COLO829 (cell line): ENCODE measurements at regions not wholly inside any gene's neighbourhood (a gene's known extent, or its start where the extent isn't known, plus 50 kb on each side); places are given as distances from the start of the nearest gene placed in this dataset.
"Not testable (repeated sequence)": the region's sequence is repeated elsewhere in the genome, so short reads cannot be mapped to it uniquely, and the experiment has no call there.

Experiments used
- DNase-seq: peaks from one replicate; pipeline ENCODE4 v3.0.0; 2012; ENCODE audit warnings: low spot score

- peak; percentile 59 for DNase-seq
Measured at GRCh38 chr7:42677751-42678699, 233.8 kb downstream of the C7orf25 start.

DNA sequence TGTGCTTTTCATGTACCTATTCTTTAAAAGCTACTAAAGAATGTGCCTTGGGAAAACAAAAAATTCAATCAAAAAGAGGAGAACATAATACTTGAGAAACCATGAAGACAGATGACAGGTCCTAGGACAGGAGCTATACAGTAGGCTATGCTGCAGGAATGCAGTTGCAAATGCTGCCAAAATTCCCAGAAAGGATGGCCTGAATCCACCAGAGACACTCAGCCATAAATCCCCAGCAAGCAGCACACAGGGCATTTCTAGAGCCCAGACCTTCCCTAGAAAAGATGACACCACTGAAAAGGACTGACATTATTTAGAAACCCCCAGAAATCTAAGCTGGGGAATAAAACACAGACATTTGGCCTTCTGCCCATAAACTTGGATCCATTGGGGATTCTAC is 237.3 kb downstream of the C7orf25 start:
- DNase-seq, result no peak

- no peak for DNase-seq
Measured at GRCh38 chr7:42673951-42674350, 237.9 kb downstream of the C7orf25 start.

DNA sequence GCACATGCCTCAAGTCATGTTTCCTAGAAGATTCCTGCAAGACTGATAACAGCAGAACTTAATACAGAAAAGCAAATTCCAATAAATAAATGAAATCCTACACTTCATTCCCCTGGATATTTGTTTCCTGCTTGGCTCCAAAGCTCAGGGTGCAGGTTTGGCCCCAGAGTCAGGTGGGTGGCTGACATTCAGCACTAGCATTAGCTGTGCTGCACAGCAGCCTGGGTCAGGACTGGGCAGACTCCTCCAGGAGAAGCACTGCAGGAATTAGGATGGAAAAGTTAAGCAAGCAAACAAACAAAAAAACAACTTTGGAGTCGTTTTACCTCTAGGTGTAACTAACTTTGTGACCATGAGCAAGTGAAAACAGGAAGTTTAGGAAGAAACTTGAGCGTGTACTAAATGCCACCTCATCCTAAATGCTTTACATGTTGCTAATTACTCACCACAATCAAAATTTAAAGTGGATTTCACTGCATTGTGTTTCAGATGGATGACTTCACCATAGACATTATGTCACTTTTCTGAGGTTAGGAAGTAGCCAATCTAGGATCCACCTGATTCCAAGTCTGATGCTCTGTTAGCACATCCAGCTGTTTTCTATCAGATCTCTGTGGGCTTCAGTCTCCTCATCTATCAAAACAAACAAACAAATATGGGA is 239.4 kb downstream of the C7orf25 start:
- no peak for DNase-seq

- DNase-seq, result no peak
Measured at GRCh38 chr7:42671627-42672026, 240.2 kb downstream of the C7orf25 start.

GRCh38 chr7:42666994-42667393 is 244.9 kb downstream of the C7orf25 start:
- DNase-seq, result no peak

- DNase-seq, result no peak
Measured at GRCh38 chr7:42662862-42663261, 249.0 kb downstream of the C7orf25 start.

- DNase-seq, result peak; percentile 69
Measured at GRCh38 chr7:42661312-42661711, 250.6 kb downstream of the C7orf25 start.

DNA sequence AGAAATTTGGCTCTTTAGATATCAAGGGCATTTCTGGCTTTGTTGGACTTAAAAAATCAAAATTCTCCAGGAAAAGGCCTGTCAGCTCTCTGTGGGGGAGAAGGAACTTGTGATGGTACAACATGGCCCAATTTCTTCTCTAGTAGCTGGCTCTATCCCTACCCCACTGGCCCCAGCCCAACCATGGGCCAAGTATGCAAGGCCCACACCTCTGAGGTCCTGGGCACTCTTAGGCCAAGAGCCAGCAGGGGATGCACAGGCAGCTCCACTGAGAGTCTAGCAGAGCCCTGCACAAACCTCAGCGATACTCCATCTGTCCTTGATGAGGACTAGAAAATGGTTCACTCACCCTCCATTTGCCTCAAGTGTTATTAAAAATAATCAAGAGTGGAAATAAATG is 261.2 kb downstream of the C7orf25 start:
- DNase-seq, result no peak

- peak; percentile 89 for DNase-seq
Measured at GRCh38 chr7:42650171-42650570, 261.7 kb downstream of the C7orf25 start.

DNA sequence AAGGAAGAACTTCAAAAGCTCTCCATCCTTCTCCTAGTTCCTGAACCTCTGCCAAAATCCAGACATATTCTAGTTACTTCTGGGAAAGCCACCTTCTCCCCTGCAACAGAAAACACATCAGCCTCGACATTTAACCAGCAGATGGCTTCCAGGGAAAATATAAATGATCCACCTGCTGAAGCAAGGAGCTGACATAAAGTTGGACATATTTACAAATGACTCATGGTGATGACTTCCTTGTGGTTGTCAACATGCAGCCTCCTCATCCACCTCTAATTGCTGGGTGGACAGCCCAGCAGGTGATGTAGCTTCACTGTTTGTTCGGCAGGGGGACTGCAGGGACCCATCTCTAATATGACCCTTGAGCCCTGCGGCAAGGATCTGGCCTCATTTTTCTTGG is 266.0 kb downstream of the C7orf25 start:
- no peak for DNase-seq

- no peak for DNase-seq
Measured at GRCh38 chr7:42642699-42643098, 269.2 kb downstream of the C7orf25 start.

DNA sequence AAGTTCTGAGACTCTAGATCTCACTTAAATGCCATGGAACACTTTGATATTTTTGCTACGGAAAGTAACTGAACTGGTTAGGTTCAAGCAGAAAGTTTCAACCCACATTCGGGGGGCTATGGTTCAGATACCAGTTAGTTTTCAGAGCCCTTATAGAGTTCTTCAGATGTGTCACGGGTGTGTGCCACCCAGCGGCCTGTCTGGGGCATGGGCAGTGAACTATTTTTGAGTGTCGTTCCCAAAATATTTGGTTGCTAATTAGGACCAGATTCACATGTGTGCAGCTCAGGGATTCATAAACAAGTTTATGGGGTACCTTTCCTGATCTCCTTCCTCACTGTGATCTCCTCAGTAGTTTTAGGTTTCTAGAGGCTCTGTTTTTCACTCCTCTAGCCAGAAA is 271.9 kb downstream of the C7orf25 start:
- DNase-seq, result no peak

GRCh38 chr7:42636380-42636779 is 275.5 kb downstream of the C7orf25 start:
- not testable (repeated sequence) for DNase-seq

- DNase-seq, result no peak
Measured at GRCh38 chr7:42628054-42628453, 283.8 kb downstream of the C7orf25 start.

DNA sequence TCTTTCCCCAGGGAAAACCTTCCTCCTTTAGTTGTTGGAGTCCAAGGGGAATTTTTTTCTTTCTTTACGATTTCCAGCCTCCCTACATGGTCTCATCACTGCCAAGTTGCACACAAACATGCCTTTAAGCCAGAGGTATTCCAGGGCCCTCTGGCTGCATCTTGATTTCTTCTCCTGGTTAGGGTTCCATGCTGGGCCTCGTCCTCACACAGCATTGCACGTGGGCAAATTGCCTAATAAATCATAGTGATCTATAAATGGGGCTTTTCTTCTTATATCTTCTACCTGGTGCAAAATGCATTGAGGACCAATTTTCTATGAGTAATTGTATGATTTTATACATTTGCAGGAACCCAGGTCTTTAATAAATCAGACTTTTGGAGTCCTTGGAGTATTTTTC is 284.2 kb downstream of the C7orf25 start:
- DNase-seq, result no peak

DNA sequence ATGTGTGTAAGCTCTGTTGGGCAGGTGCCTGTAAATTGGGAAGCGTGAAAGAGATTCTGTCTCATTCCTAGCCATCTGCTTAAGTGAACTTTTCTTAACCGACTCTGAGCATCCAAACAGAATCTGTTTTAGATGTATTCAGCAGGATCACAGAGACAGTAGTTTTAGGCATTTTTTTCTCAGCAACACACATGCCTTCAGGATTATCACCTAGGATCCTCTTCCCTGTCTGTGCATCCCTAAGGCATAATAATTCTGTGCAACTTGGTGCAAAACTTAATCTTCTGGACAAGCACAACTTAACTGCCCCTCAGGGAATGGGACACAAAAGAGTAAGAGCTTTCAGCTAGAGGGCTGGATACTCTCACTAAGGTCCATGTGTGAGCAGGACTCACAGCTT is 284.8 kb downstream of the C7orf25 start:
- no peak for DNase-seq

DNA sequence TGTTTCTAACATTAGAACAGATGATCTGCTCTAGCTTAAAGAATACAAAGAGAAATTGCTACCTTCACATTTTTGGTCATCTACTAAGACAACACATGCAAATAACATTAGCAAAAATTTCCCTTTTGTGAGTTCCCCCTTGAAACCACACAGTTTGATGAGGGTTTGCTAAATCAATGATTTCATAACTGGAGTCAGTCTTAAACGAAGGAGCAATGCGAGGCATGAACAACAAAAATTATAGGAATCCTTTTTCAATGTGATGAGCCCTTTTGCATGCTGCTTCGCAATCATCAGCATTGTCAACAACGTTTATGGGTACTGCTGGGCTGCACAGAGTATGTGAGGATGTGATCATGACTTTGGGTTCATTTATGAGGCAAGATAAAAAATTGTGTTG is 286.4 kb downstream of the C7orf25 start:
- no peak for DNase-seq

DNA sequence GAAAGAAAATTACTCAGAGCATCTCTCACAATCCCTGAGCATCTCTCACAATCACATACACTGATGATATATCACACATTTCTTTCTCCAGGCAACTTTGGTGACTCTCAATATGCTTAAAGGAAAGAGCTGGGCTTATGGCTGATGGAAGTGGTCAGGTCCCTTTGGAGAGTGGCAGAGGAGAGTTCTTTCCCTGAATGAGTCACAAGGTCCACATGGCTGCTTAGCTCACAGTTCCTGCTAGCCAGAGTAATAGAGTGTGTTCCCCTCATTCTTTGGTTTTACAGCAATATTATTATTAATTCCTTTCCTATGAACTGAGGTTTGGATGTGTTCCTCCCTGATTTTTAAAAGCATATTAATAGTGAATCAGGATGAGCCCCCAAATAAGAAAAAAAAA is 287.4 kb downstream of the C7orf25 start:
- no peak for DNase-seq

GRCh38 chr7:42621543-42622219 is 290.2 kb downstream of the C7orf25 start:
- peak; percentile 73 for DNase-seq

GRCh38 chr7:42618651-42619360 is 293.1 kb downstream of the C7orf25 start:
- DNase-seq, result no peak

GRCh38 chr7:42617806-42618457 is 293.9 kb downstream of the C7orf25 start:
- no peak for DNase-seq
